Fibroblast of upper back skin (primary cell): ENCODE measurements at regions not wholly inside any gene's neighbourhood (a gene's known extent, or its start where the extent isn't known, plus 50 kb on each side); places are given as distances from the start of the nearest gene placed in this dataset.
"Not testable (repeated sequence)": the region's sequence is repeated elsewhere in the genome, so short reads cannot be mapped to it uniquely, and the experiment has no call there.

Source experiments
- DNase-seq: peaks from one replicate; pipeline ENCODE4 v3.0.0-alpha.2; 2013

DNA sequence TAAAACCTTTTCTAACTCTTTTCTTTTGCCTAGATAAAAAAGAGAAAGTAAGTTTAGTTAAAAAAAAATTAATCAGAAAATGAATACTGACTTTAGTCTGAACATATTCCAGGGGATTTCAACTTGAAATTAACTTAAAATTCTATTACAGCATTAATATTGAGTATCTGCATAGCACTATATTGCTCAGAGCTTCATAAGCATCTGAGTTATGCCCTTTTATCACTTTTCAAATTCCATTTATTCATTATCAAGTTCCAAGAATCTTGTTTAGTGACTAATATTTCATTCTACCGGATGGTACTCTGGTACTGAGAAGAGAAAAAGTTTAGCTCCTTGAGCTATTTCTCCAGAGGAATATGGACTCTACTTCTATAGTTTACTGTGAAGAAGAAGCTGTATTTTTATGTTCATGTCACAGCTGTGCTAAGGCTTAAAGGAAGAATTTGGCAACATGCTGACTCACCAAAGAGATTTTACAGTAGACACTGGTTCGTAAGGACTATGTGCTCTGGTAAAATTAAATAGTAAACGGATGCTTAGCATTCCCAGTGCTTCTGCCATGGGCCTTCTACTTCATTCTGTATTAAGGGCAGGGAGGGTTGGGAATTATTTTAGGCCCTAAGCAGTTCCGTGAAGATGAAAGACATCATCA lies 285.2 kb upstream of the SEMA6A start:
- no peak for DNase-seq

DNA sequence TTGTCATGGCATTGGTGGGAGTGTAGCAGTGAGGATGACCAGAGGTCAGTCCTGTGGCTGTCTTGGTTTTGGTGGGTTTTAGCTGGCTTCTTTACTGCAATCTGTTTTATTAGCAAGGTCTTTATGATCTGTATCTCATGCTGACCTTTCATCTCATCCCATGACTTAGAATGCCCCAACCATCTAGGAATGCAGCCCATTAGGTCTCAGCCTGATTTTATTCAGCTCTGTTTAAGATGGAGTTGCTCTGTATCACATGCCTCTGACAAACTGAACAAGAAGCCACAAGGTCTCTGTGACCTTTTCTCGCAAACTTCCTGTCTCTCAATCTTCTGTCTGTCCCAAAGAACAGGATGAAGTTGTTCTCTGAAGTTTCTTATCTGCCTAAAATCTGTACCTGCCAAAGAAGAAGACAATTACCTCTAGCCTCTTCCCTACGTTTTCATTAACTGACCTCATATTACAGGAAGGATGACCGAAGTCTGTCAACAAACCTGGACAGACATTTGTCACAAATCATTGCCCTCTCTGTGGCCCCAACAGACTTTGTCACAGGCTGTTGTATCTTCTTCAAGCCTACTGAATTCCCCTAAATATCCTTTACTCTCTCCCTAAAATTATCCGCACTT lies 284.2 kb upstream of the SEMA6A start:
- no peak for DNase-seq

DNA sequence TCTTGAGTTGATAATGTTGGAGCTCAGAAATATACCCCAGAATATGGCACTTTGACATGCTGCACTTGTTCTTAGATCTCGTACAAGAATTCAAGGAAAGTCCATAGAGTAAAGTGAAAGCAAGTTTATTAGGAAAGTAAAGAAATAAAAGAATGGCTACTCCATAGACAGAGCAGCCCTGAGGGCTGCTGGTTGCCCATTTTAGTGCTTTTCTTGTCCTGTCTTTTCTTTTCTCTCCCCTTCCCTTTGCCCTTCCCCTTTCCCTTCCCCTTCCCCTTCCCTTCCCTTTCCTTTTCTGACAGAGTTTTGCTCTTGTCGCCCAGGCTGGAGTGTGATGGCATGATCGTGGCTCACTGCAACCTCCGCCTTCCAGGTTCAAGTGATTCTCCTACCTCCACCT lies 283.4 kb upstream of the SEMA6A start:
- not testable (repeated sequence) for DNase-seq

DNA sequence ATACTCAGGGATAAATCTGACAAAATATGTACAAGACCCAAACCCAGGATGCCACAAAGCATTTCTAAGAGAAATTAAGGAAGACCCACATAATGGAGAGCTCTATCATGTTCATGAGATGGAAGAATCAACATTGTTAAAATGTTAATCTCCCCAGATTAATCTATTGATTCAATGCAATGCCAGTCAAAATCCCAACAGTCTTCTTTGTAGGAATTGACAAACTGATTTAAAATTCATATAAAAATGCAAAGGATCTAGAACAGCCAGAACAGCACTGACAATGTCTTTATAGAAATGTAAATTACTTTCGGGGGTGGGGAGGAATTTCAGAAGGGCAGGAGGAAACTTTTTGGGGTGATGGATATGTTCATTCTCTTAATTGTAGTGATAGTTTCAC lies 281.6 kb upstream of the SEMA6A start:
- no peak for DNase-seq

GRCh38 chr5:116853992-116854391 lies 279.4 kb upstream of the SEMA6A start:
- no peak for DNase-seq

DNA sequence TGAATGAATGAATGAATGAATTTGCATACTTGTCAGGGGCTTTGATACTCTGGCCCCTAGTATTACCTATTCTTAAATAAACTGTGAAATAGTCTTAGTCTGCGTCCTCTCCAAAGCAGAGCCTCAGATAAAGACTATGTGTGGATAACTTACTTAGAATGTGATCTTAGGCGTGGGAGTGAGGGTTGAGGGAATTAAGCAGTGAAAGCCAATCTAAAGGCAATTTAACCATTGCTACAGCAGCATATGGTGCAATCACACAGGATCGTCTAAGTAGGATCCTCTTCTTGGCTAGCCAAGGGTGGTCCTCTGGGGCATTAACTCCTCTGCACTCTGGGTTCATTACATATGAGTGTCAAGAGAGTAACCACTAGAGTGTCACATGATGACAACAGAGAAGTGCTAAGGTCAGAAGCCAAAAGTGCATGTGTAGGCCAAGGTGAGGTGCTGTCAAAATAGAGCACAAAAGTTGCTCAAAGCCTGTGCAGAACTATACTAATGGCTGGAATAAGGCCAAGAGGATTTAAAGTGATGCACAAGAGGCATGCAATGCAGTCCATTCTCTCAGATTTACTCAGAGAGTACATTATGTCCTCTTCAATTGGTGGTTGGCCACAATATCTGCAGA lies 274.4 kb upstream of the SEMA6A start:
- no peak for DNase-seq

GRCh38 chr5:116847960-116848359 lies 273.3 kb upstream of the SEMA6A start:
- DNase-seq = no peak

GRCh38 chr5:116844015-116844414 lies 269.4 kb upstream of the SEMA6A start:
- no peak for DNase-seq

DNA sequence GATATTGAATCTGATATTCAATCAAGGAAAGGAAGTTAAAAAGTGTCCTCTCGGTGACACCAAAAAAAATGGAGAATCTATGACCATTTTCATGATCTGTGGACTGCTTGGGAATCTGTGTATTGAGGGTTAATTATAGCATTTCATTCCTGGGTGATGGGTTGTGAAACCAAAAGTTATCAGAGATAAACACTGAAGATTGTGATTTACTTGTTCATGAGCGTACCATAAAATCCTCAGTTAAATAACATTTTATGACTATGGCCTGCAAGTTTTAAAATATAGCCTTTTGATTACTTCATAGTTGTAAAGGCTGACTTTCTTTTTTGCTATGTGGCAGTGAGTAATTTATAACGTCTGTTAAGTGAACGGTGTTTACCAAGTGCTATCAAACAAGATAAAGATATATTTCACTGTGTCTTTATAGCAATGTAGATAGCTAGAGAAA lies 267.9 kb upstream of the SEMA6A start:
- no peak for DNase-seq

- no peak for DNase-seq
These were observed 267.1 kb upstream of the SEMA6A start for GRCh38 chr5:116841734-116842133.

DNA sequence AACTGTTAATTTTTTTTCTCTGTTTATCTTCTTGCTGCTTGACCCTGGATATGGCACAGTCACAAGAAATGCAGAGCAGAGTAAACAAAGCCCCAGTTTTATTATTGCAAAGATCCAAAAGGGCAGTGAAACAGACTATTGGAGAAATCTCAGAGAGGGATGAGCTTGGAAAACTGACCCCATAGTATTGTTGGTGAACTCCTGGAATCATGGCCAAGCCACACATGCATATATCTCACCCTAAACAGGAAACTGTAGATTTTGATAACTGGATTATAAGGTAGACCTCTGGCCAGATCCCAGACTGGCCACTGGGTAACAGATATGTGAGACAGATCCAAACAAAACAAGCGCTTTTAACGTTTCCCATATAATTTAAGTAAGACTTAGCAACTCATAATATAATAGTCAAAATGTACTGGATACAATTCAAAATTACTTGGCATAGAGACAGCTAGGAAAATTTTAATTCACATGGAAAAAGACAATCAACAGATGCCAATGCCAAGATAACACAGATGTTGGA lies 263.5 kb upstream of the SEMA6A start:
- DNase-seq = no peak

DNA sequence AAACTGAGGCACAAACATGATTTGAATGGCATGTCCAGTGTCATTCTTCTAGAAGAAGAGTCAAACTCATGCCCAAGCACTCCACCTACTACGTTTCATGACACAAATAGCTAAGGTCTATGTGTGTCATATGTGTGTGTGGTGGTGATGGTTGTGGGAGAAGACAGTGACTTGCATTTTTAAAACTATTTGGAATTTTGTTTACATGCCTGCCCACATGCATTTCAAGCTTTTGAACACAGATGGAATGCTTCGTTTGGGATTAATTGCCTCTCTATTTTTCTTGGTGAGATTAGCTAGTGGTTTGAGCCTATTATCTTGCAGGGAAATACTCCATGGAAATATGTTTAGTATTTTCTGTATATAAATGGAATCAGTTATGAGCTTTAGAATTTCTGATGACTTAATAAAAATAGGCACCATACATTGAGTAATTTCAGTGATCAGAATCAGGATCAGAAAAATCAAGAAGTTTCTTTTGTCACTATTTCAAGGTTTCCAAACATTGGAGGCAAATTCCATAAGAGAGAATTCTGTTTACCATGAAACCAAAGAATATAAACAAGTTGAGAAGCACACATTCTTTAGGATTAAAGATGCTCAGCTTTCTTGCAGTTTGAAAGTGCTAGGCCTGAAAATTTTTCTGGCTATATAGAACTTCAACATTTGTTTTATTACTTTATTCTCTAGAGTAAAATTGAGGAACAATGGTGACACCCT lies 260.3 kb upstream of the SEMA6A start:
- DNase-seq = no peak

- no peak for DNase-seq
These were observed 255.5 kb upstream of the SEMA6A start for GRCh38 chr5:116830079-116830478.

DNA sequence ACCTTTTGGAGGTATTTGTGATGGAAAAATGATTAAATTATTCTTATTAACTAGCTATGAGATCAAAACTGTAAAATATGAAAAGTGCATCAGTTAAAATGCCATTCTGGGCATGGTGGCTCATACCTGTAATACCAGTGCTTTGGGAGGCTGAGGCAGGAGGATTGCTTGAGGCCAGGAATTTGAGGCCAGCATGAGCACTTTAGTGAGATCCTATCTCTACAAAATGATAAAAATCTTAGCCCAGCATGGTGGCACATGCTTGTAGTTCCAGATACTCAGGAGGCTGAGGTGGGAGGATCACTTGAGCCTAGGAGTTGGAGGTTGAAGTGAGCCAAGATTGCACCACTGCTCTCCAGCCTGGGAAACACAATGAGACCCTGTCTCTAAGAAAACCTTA lies 252.5 kb upstream of the SEMA6A start:
- DNase-seq = no peak

DNA sequence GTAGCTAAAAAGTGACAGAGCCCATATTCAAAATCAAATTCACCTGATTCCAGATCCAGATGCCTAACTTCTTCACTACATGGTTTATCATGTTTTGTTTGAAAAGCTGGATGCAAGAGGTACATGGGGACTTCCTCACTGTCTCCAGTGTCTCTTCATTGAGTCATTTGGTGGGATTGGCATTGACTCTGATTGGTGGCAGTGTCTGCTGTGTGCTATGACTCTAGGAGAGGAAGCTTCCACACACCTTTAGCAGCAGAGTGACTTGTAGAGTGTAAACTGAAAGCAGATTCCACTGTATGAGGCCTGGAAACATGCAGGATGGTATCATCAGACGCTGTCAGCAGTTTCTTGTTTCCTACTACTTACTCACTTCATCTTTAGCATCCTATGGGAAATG lies 250.9 kb upstream of the SEMA6A start:
- DNase-seq = no peak

DNA sequence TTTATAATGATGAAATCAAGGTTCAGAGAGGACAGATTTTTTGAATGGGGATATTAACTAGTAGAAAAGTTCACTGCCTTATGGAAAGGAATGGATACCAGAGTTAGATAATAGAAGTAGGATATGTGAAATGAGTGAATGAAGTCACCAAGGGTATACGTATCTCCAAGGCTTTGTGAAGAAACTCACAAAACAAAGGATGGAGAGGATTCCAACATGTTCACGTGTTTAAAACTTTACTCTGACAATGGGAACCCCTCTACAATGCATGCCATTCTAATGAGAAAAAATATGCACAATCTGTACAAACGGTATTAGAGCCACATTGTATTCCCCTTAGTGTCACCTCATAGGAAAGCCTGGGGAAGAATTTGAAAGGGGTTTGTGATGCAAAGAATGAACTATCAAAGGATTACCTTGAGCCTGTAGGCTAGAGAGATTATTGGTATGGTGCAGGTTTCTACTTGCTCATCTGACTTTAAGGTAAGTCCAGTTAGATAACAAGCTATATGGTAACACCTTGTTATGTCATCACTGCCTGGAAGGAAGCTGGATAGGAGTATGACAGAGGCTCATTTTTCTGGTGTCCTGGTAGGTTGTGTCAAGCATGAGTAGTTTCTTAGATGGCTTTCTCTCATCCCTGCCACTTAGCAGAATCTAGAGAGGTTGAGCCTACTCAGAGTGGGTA lies 250.3 kb upstream of the SEMA6A start:
- DNase-seq = no peak

- DNase-seq = no peak
These were observed 240.2 kb upstream of the SEMA6A start for GRCh38 chr5:116814626-116815385.

DNA sequence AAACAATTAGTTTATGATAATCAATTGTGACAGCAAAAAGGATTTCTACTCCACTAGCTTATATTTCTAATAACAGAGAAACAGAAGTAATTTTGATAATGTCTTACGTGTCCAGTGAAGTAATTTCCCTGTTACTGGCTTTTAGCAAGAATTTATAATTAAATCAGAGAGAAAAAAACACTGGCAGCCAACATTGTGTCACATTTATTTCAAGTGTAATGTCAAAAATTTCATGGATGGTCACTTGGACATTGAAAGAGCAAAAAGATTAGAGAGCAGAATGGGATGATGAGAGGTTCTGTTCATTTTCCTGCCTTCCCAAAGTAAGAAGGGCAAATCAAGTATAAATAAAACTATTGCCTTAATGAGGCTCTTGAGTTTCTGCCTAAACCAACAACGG lies 239.3 kb upstream of the SEMA6A start:
- no peak for DNase-seq

GRCh38 chr5:116813356-116813755 lies 238.7 kb upstream of the SEMA6A start:
- no peak for DNase-seq

DNA sequence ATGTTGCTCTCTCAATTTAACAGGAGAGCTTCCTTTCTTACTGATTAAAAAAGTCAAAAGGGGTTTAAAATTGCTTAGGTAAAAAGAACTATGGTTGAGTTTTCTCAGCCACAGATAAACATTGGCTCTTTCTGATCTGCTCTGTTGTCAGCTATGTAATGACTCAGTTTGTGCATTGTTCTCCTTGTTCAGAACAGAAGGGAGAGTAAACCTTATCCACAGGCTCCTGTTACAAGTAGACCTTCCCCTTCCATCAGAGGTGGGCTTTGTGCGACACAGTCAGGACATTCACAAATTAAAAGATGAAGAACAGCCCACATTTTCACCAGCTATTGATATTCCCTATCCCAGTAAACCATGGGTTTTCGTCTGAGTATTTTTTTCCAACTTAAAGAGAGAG lies 236.3 kb upstream of the SEMA6A start:
- DNase-seq = no peak

DNA sequence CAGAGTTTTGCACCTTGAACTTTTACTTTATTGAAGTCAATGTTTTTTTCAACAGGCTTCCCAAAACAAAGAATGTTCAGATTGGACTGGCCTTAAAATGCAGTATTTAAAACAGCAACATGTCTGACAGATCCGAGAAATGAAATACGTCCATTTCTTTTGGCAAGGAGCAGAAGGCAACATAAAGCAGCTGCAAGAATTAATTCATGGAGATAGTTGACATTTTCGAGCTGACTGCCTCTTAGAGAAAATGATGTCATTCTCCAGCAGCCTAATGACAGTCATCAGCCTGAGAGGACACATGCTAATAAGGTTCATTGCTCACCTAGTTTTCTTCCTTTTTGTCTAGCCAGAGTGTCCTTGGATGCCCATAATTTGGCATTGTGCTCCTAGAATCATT lies 232.2 kb upstream of the SEMA6A start:
- no peak for DNase-seq

- no peak for DNase-seq
These were observed 224.8 kb upstream of the SEMA6A start for GRCh38 chr5:116799401-116799800.
